GM12874 (cell line): ENCODE measurements at regions not wholly inside any gene's neighbourhood (a gene's known extent, or its start where the extent isn't known, plus 50 kb on each side); places are given as distances from the start of the nearest gene placed in this dataset.

ENCODE experiments used
- TF ChIP-seq, protein P1 (sequence below): IDR thresholded peaks from 2 replicates; pipeline ENCODE4 v1.5.1; 2011; ENCODE audit warnings: low read depth, mild to moderate bottlenecking, control low read depth, low read length, moderate library complexity; ENCODE audit not compliant: insufficient read depth

DNA sequence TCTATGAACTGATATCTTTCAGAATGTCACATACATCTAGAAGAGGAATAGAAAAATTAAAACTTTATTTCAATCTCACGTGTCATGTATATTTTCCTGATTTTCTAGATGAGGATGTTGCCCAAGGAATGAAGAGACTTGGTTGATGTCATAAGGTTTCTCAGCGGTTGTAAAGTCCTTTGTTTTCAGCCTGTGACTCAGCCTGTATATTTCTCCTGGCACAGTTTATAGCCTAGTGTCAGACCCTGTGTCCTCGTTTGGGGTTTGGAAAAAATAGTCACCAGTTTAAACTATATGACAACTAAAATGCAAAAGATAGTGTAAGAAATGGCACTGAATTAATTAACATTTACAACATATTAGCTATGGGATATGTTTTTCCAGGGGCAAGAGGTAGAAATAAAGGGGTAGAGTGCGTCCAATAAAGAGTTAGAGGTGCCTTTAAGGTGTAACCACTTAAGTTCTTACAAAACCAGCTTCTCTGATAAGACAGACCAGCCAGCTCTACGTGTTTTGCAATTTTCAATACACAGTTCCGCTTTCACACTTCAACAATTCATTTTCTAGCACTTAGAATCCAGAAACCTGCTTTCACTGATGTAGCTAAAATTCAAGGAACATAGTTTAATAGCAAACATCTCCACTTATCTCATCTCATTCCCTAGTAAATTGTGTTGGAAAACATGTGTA lies 1432.6 kb upstream of the TENM4 start:
- TF ChIP-seq, protein P1, sequence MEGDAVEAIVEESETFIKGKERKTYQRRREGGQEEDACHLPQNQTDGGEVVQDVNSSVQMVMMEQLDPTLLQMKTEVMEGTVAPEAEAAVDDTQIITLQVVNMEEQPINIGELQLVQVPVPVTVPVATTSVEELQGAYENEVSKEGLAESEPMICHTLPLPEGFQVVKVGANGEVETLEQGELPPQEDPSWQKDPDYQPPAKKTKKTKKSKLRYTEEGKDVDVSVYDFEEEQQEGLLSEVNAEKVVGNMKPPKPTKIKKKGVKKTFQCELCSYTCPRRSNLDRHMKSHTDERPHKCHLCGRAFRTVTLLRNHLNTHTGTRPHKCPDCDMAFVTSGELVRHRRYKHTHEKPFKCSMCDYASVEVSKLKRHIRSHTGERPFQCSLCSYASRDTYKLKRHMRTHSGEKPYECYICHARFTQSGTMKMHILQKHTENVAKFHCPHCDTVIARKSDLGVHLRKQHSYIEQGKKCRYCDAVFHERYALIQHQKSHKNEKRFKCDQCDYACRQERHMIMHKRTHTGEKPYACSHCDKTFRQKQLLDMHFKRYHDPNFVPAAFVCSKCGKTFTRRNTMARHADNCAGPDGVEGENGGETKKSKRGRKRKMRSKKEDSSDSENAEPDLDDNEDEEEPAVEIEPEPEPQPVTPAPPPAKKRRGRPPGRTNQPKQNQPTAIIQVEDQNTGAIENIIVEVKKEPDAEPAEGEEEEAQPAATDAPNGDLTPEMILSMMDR: no peak

DNA sequence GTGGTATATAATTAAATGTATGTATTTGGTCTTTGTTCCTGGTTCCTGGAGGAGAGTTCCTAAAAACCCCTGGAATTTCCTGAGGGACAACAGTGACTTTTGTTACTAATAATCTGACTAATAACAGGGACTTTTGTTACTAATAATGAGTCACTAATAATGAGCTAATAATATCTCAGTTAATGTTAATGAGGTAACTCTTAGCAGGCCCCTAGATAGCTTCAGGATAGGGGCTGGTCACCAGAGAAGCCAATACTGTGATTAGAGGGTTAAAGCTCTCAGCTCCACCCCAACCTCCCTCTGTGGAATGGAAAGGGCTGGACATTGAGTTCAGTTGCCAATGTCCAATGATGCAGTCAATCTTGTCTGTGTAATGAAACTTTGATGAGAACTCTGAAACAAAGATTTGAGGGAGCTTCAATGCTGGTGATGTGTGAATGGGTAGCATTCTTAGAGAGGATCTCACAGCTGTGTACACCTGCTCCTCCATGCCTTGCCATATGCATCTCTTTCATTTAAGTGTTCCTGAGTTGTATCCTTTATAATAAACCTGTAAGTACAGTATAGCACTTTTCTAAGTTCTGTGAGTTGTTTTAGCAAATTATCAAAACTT lies 1431.4 kb upstream of the TENM4 start:
- TF ChIP-seq, protein P1: no peak

DNA sequence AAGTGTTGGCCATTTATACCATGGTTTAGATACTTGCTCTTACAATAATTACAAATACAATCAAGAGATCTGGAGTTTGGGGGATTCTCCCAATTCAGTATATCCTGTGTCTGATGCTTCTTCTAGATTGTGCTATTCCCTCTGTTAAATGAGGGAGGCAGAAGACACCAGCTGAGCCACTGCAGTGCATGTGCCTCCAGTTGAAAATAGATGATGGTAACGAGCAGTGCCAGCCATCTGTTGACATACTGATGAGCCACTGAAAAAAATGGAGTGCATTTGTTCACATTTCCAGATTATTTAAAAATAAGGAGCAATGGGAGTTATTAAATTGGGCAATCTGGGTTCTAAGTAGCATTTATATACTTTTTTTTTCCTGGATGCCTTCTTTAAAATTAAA lies 1428.0 kb upstream of the TENM4 start:
- TF ChIP-seq, protein P1: no peak

DNA sequence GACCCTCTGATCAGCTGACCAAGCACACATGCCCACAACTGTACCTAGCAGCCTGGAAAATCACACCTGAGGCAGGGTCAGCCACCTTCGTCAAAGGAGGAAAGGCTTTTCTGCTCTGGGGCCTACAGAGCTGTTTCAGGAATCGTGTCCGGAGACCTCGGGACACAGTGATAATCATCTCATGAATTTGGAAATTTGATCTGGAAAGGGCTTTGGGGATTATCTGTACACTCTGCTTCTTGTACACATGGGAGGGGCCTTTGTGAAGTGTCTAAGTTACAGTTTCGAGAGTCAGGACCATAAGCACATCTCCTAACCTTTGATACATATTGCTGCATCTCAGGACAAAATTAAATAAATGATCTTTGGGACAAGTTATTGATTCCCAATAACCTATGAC lies 1421.2 kb upstream of the TENM4 start:
- TF ChIP-seq, protein P1: no peak

DNA sequence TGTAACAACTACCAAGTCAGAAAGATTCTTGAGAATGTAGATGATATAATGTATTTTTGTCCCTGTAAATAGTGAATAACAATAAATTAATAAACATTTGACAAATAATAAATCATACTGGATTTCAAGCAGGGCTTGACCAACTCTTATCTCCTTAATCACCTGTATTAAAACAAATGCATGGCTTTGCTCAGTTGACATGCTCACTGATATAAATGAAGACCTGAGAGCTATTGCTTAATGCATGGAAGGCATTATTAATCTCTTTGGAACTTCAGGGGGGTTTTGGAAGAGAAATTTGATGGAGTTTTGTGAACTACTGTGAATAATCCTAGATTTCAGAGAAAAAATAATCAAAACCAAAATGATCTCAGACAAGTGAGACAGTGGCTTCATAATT lies 1420.4 kb upstream of the TENM4 start:
- TF ChIP-seq, protein P1: no peak

DNA sequence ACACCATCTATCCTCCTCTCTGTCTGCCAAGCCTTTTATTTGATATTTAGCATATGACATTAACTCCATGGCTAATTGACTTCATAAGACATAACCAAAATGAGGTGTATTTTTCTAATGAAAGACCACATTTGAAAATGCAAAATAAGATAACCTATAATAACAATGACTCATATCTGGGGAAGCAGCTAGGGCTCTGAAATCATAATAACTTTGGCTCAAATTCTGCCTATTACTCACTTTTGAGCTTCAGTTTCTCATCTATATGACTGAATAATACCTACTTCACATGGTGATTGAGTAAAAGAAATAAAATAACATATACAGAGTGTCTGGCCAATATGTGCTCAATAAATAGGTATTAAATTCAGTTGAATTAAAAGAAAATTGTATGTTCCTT lies 1419.8 kb upstream of the TENM4 start:
- TF ChIP-seq, protein P1: no peak

DNA sequence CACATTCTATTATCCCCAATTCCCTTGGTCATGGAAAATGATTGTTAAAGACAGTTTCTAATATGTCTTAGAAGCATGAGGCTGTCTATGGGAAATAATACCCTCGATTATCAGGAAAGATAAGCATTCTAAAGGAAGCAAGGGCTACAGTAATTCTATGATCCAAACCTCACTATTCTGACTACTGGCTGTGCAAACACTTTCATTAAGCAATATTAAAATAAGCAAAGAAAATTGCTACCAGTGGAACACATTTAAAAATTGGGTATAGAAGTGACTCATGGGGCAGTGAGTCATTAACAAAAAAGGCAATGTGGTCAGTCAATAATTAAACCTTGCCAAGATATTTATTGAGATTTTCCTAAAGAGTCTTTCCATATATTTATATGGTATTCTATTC lies 1415.2 kb upstream of the TENM4 start:
- TF ChIP-seq, protein P1: no peak
